ENCODE measurements at regions not wholly inside any gene's neighbourhood (a gene's known extent, or its start where the extent isn't known, plus 50 kb on each side); places are given as distances from the start of the nearest gene placed in this dataset.

DNA sequence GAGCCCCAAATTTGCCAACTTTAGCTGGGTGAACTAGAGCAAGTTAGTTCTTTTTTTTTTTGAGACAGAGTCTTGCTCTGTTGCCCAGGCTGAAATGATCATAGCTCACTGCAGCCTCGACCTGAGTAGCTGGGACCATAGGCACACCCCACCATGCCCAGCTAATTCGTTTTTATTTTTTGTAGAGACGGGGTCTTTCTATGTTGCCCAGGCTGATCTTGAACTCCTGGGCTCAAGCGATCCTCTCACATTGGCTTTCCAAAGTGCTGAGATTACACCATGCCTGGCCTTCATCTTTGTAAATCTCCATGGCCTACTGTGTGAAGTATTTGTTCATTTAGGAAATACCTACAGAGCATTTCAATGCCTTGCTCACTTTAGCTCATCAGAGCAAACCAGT is 105.6 kb upstream of the SLC44A3 start:
- Histone ChIP-seq H3K4me3 (ENCODE audit: low read length) (no peak overlapping the region), H3K9me3 (ENCODE audit: control insufficient read depth in 1 of 2, insufficient read depth in 1 of 2, low read length in 2 of 2) (no peaks in the 10 kb centered on the region), H3K27ac (ENCODE audit: low read depth in 1 of 2, low read length in 2 of 2) (no peak overlapping the region), H3K27me3 (ENCODE audit: control insufficient read depth in 1 of 2, insufficient read depth in 2 of 2, low read length in 2 of 2) (peaks cover 0 to 2% of the 10 kb centered on the region in 2 experiments), H3K36me3 (ENCODE audit: insufficient read depth, low read length) (no peaks in the 10 kb centered on the region), H3K4me1 (ENCODE audit: insufficient read depth, low read length) (no peaks in the 10 kb centered on the region)
- Mint-ChIP-seq H3K4me3 (no peak overlapping the region), H3K4me1 (ENCODE audit: low read depth) (no peaks in the 10 kb centered on the region), H3K27ac (no peak overlapping the region), H3K36me3 (ENCODE audit: low read depth) (no peaks in the 10 kb centered on the region), H3K9me3 (no peaks in the 10 kb centered on the region), H3K27me3 (no peaks in the 10 kb centered on the region)
- ATAC-seq (ENCODE audit: poor library complexity) (no peak), DNase-seq (no peak)
- intact Hi-C loops (cut with DNase I, micrococcal nuclease), result no loop called here
- CTCF ChIA-PET, result no interaction called here
- TF ChIP-seq, protein P1, sequence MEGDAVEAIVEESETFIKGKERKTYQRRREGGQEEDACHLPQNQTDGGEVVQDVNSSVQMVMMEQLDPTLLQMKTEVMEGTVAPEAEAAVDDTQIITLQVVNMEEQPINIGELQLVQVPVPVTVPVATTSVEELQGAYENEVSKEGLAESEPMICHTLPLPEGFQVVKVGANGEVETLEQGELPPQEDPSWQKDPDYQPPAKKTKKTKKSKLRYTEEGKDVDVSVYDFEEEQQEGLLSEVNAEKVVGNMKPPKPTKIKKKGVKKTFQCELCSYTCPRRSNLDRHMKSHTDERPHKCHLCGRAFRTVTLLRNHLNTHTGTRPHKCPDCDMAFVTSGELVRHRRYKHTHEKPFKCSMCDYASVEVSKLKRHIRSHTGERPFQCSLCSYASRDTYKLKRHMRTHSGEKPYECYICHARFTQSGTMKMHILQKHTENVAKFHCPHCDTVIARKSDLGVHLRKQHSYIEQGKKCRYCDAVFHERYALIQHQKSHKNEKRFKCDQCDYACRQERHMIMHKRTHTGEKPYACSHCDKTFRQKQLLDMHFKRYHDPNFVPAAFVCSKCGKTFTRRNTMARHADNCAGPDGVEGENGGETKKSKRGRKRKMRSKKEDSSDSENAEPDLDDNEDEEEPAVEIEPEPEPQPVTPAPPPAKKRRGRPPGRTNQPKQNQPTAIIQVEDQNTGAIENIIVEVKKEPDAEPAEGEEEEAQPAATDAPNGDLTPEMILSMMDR (IDR thresholded peaks at IDR 0.05), result no peak
- POLR2A ChIA-PET, result no interaction called here

DNA sequence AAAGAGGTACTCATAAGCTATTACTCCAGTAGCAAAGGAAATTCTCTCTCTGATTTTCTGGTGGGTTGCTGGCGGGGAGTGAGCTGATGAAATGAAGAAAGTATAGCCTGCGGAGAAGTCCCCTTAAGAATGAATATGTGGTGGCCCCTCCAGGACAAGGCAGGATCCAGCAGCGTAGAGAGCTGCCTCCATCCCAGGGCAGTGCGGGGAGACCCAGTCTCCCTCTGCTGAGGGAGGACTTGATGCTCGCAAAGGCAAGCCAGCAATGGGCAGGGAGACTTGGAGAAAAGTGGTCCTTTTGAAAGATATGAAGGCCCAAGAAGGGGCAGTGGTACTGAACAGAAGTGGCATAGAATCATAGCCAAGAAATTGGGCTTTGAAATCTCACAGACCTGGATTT is 106.0 kb upstream of the SLC44A3 start:
- ChIA-PET CTCF (no interaction called here), POLR2A (no interaction called here)
- Histone ChIP-seq H3K4me3 (ENCODE audit: low read length) (no peak overlapping the region), H3K4me1 (ENCODE audit: insufficient read depth, low read length) (no peaks in the 10 kb centered on the region), H3K27ac (ENCODE audit: low read depth in 1 of 2, low read length in 2 of 2) (no peak overlapping the region), H3K9me3 (ENCODE audit: control insufficient read depth in 1 of 2, insufficient read depth in 1 of 2, low read length in 2 of 2) (no peaks in the 10 kb centered on the region), H3K36me3 (ENCODE audit: insufficient read depth, low read length) (no peaks in the 10 kb centered on the region), H3K27me3 (ENCODE audit: control insufficient read depth in 1 of 2, insufficient read depth in 2 of 2, low read length in 2 of 2) (no peaks in the 10 kb centered on the region)
- intact Hi-C loops (cut with DNase I, micrococcal nuclease), result no loop called here
- Mint-ChIP-seq H3K27ac (no peak overlapping the region), H3K36me3 (ENCODE audit: low read depth) (no peaks in the 10 kb centered on the region), H3K9me3 (no peaks in the 10 kb centered on the region), H3K27me3 (no peaks in the 10 kb centered on the region), H3K4me1 (ENCODE audit: low read depth) (no peaks in the 10 kb centered on the region), H3K4me3 (no peak overlapping the region)
- DNase-seq (no peak), ATAC-seq (ENCODE audit: poor library complexity) (no peak)
- TF ChIP-seq, protein P1 (IDR thresholded peaks at IDR 0.05), result no peak

DNA sequence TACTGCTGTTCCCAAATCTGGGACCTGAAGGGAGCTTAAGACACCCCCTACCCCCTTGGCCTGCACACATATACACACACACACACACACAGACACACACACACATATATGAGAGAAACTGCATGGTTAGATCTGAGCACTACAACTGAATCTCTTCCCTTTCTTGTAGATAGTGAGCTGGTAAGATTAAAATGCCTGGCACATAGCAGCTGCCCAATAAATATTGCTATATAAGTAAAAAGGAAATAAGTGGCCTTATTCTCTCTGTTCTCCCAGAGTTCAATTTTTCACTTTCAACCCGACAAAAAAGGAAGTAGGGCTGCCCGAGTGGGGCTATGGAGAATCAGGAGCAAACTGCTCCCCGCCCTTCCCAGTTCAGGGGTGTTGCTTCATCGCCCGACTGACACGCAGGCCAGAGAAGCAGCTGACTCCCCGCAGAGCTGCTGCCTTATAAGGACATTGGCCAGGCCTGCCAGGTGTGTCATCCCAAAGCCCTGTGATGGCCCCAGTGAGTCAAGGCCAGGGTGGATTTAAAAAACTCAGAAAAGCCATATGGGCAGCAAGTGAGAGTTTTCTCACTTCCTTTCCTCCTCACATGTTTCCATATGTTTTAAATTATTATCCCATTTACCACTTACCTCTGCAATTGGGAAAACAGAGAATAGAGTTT is 106.5 kb upstream of the SLC44A3 start:
- Mint-ChIP-seq H3K4me3 (no peak overlapping the region), H3K27me3 (no peaks in the 10 kb centered on the region), H3K9me3 (no peaks in the 10 kb centered on the region), H3K4me1 (ENCODE audit: low read depth) (no peaks in the 10 kb centered on the region), H3K36me3 (ENCODE audit: low read depth) (no peaks in the 10 kb centered on the region), H3K27ac (no peak overlapping the region)
- Histone ChIP-seq H3K27ac (ENCODE audit: low read depth in 1 of 2, low read length in 2 of 2) (no peak overlapping the region), H3K4me3 (ENCODE audit: low read length) (no peak overlapping the region), H3K27me3 (ENCODE audit: control insufficient read depth in 1 of 2, insufficient read depth in 2 of 2, low read length in 2 of 2) (no peaks in the 10 kb centered on the region), H3K4me1 (ENCODE audit: insufficient read depth, low read length) (no peaks in the 10 kb centered on the region), H3K9me3 (ENCODE audit: control insufficient read depth in 1 of 2, insufficient read depth in 1 of 2, low read length in 2 of 2) (no peaks in the 10 kb centered on the region), H3K36me3 (ENCODE audit: insufficient read depth, low read length) (no peaks in the 10 kb centered on the region)
- no peak for ATAC-seq (ENCODE audit: poor library complexity)
- CTCF ChIA-PET, result no interaction called here
- POLR2A ChIA-PET, result no interaction called here
- peak in 3 of 14 experiments; percentile 30 to 80 (median 67) for DNase-seq
- intact Hi-C loops (cut with DNase I, micrococcal nuclease), result no loop called here
- TF ChIP-seq, protein P1 (IDR thresholded peaks at IDR 0.05), result no peak

Measured in CD4-positive, alpha-beta T cell (primary cell).